ENCODE measurements at regions not wholly inside any gene's neighbourhood (a gene's known extent, or its start where the extent isn't known, plus 50 kb on each side); places are given as distances from the start of the nearest gene placed in this dataset.

DNA sequence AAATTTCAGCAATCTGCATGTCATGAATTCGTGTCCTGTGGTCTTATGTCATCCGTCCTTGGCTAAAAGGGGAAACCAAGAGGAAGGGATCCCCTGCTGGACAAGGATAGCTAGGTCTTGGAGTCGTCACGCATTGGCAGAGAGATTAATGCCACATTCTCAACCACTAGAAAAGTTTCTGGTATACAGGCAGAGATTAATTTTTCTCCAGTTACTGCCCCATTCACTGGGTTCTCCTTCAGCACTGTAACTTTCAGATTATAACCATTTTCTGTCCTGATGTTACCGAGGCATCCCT, 1060.6 kb upstream of the AUTS2 start:
- TF ChIP-seq, protein P1, sequence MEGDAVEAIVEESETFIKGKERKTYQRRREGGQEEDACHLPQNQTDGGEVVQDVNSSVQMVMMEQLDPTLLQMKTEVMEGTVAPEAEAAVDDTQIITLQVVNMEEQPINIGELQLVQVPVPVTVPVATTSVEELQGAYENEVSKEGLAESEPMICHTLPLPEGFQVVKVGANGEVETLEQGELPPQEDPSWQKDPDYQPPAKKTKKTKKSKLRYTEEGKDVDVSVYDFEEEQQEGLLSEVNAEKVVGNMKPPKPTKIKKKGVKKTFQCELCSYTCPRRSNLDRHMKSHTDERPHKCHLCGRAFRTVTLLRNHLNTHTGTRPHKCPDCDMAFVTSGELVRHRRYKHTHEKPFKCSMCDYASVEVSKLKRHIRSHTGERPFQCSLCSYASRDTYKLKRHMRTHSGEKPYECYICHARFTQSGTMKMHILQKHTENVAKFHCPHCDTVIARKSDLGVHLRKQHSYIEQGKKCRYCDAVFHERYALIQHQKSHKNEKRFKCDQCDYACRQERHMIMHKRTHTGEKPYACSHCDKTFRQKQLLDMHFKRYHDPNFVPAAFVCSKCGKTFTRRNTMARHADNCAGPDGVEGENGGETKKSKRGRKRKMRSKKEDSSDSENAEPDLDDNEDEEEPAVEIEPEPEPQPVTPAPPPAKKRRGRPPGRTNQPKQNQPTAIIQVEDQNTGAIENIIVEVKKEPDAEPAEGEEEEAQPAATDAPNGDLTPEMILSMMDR (IDR thresholded peaks at IDR 0.05; ENCODE audit: low read depth, low read length, poor library complexity, severe bottlenecking): no peak
- TF ChIP-seq EZH2phosphoT487 (IDR thresholded peaks at IDR 0.05; ENCODE audit: borderline replicate concordance, low read length): no peak

All from DOHH2 (cell line).